WTC11 (cell line): ENCODE measurements at regions not wholly inside any gene's neighbourhood (a gene's known extent, or its start where the extent isn't known, plus 50 kb on each side); places are given as distances from the start of the nearest gene placed in this dataset.

Experiments used
- ATAC-seq: fragments of 200-7000 bp; cut with Tn5 transposase; 2 replicates; pipeline ENCODE4 v1.10.0; 2021; ENCODE audit warnings: mild to moderate bottlenecking, moderate library complexity
- CTCF ChIA-PET: fragments of 300-600 bp; sonication (Branson Sonifier 250); formaldehyde crosslinking; loops from one replicate; lab custom pipeline; 2021; ENCODE audit warnings: antibody characterized with exemption; lab: Charles Lee
- POLR2A ChIA-PET: fragments of 350-600 bp; sonication (Branson Sonifier 250); formaldehyde crosslinking; loops from one replicate; lab custom pipeline; 2021; ENCODE audit warnings: antibody characterized with exemption; lab: Charles Lee
- DNase-seq: peaks from one replicate; pipeline ENCODE4 v3.0.0; 2021; ENCODE audit warnings: low spot score
- H3K27ac Mint-ChIP-seq: 2 replicates; pipeline ENCODE4 v1.8.0; 2021; ENCODE audit warnings: mixed read lengths
- H3K27me3 Mint-ChIP-seq: 2 replicates; pipeline ENCODE4 v1.8.0; 2021; ENCODE audit warnings: low read depth, mild to moderate bottlenecking, moderate library complexity, mixed read lengths
- H3K36me3 Mint-ChIP-seq: 2 replicates; pipeline ENCODE4 v1.8.0; 2021; ENCODE audit warnings: mixed read lengths
- H3K4me1 Mint-ChIP-seq: 2 replicates; pipeline ENCODE4 v1.8.0; 2022; ENCODE audit warnings: mixed read lengths
- H3K4me3 Mint-ChIP-seq: 2 replicates; pipeline ENCODE4 v1.8.0; 2021; ENCODE audit warnings: mild to moderate bottlenecking, moderate library complexity, mixed read lengths
- H3K9me3 Mint-ChIP-seq: 2 replicates; pipeline ENCODE4 v1.8.0; 2021; ENCODE audit warnings: mixed read lengths
- ATF1 ChIP-seq: sonication (generic); formaldehyde crosslinking; IDR thresholded peaks from 2 replicates; pipeline ENCODE4 v1.8.1; 2023; ENCODE audit warnings: mild to moderate bottlenecking, moderate library complexity, missing genetic modification reagents
- CREB1 ChIP-seq: sonication (generic); formaldehyde crosslinking; IDR thresholded peaks from 2 replicates; pipeline ENCODE4 v1.8.0; 2023; ENCODE audit warnings: mild to moderate bottlenecking, missing genetic modification reagents
- E2F4 ChIP-seq: sonication (generic); formaldehyde crosslinking; IDR thresholded peaks from 2 replicates; pipeline ENCODE4 v1.8.1; 2022; ENCODE audit warnings: low read depth, mild to moderate bottlenecking, moderate library complexity, missing genetic modification reagents, borderline replicate concordance
- E2F5 ChIP-seq: sonication (generic); formaldehyde crosslinking; IDR thresholded peaks from 2 replicates; pipeline ENCODE4 v1.8.1; 2022; ENCODE audit warnings: mild to moderate bottlenecking, moderate library complexity, missing genetic modification reagents
- FOXK1 ChIP-seq: sonication (generic); formaldehyde crosslinking; IDR thresholded peaks from 2 replicates; pipeline ENCODE4 v1.8.0; 2022; ENCODE audit warnings: mild to moderate bottlenecking, moderate library complexity, missing genetic modification reagents
- HMGXB4 ChIP-seq: sonication (generic); formaldehyde crosslinking; IDR thresholded peaks from 2 replicates; pipeline ENCODE4 v1.8.1; 2023; ENCODE audit warnings: mild to moderate bottlenecking, moderate library complexity, missing genetic modification reagents
- IRF2 ChIP-seq: sonication (generic); formaldehyde crosslinking; IDR thresholded peaks from 2 replicates; pipeline ENCODE4 v1.8.0; 2022; ENCODE audit warnings: low read depth, missing genetic modification reagents, borderline replicate concordance
- MLX ChIP-seq: sonication (generic); formaldehyde crosslinking; IDR thresholded peaks from 2 replicates; pipeline ENCODE4 v1.8.1; 2023; ENCODE audit warnings: mild to moderate bottlenecking, missing genetic modification reagents, moderate library complexity
- MXD4 ChIP-seq: fragments of 250-450 bp; sonication (Bioruptor Pico); IDR thresholded peaks from 2 replicates; pipeline ENCODE4 v1.8.0; 2021; ENCODE audit warnings: mild to moderate bottlenecking, moderate library complexity, borderline replicate concordance
- NFATC4 ChIP-seq: fragments of 250-450 bp; sonication (Bioruptor Pico); IDR thresholded peaks from 2 replicates; pipeline ENCODE4 v1.9.0; 2021; ENCODE audit warnings: mild to moderate bottlenecking
- NFE2L1 ChIP-seq: sonication (generic); formaldehyde crosslinking; IDR thresholded peaks from 2 replicates; pipeline ENCODE4 v1.8.1; 2023; ENCODE audit warnings: missing genetic modification reagents
- NR3C1 ChIP-seq: sonication (generic); formaldehyde crosslinking; conservative IDR thresholded peaks from 2 replicates; pipeline ENCODE4 v1.8.1; 2023; ENCODE audit warnings: low read depth, mild to moderate bottlenecking, missing genetic modification reagents
- OVOL2 ChIP-seq: fragments of 250-450 bp; sonication (Bioruptor Pico); IDR thresholded peaks from 2 replicates; pipeline ENCODE4 v1.9.0; 2021; ENCODE audit warnings: mild to moderate bottlenecking, borderline replicate concordance
- RORB ChIP-seq: fragments of 250-450 bp; sonication (Bioruptor Pico); IDR thresholded peaks from 2 replicates; pipeline ENCODE4 v1.9.0; 2021; ENCODE audit warnings: mild to moderate bottlenecking
- SMAD3 ChIP-seq: sonication (generic); formaldehyde crosslinking; IDR thresholded peaks from 2 replicates; pipeline ENCODE4 v1.8.0; 2022; ENCODE audit warnings: missing genetic modification reagents, mild to moderate bottlenecking, borderline replicate concordance
- SP1 ChIP-seq: sonication (generic); formaldehyde crosslinking; conservative IDR thresholded peaks from 2 replicates; pipeline ENCODE4 v1.8.1; 2022; ENCODE audit warnings: missing genetic modification reagents
- ZBTB21 ChIP-seq: sonication (generic); formaldehyde crosslinking; IDR thresholded peaks from 2 replicates; pipeline ENCODE4 v1.8.1; 2023; ENCODE audit warnings: mild to moderate bottlenecking, missing genetic modification reagents, borderline replicate concordance
- ZBTB43 ChIP-seq: sonication (generic); formaldehyde crosslinking; IDR thresholded peaks from 2 replicates; pipeline ENCODE4 v1.8.1; 2023; ENCODE audit warnings: mild to moderate bottlenecking, missing genetic modification reagents
- ZNF138 ChIP-seq: sonication (generic); formaldehyde crosslinking; conservative IDR thresholded peaks from 2 replicates; pipeline ENCODE4 v1.8.1; 2022; ENCODE audit warnings: mild to moderate bottlenecking, moderate library complexity, missing genetic modification reagents
- ZNF219 ChIP-seq: sonication (generic); formaldehyde crosslinking; IDR thresholded peaks from 2 replicates; pipeline ENCODE4 v1.8.0; 2023; ENCODE audit warnings: missing genetic modification reagents, mild to moderate bottlenecking, borderline replicate concordance
- ZNF416 ChIP-seq: fragments of 250-450 bp; sonication (Bioruptor Pico); IDR thresholded peaks from 2 replicates; pipeline ENCODE4 v1.9.0; 2021; ENCODE audit warnings: mild to moderate bottlenecking, inconsistent platforms
- ZNF532 ChIP-seq: fragments of 250-450 bp; sonication (Bioruptor Pico); IDR thresholded peaks from 2 replicates; pipeline ENCODE4 v1.9.0; 2021; ENCODE audit warnings: mild to moderate bottlenecking, borderline replicate concordance
- ZSCAN18 ChIP-seq: fragments of 250-450 bp; sonication (Bioruptor Pico); IDR thresholded peaks from 2 replicates; pipeline ENCODE4 v2.1.2; 2022; ENCODE audit warnings: mild to moderate bottlenecking, moderate library complexity

GRCh38 chr11:130554241-130555055 is 106.0 kb downstream of the ADAMTS15 start:
- TF ChIP-seq FOXK1 (no peak), OVOL2 (CRISPR knock-in tag) (no peak), HMGXB4 (no peak), ZBTB21 (CRISPR knock-in tag) (no peak), ZNF416 (no peak), SMAD3 (CRISPR knock-in tag) (no peak), NR3C1 (CRISPR knock-in tag) (no peak), E2F4 (no peak), NFATC4 (CRISPR knock-in tag) (no peak), ATF1 (CRISPR knock-in tag) (no peak), E2F5 (CRISPR knock-in tag) (no peak), MLX (no peak), ZNF219 (CRISPR knock-in tag) (no peak), IRF2 (CRISPR knock-in tag) (no peak), ZSCAN18 (CRISPR knock-in tag) (no peak), MXD4 (no peak), ZBTB43 (CRISPR knock-in tag) (no peak), RORB (CRISPR knock-in tag) (no peak)
- Mint-ChIP-seq H3K9me3 (peaks cover 10% of the 10 kb centered on the region), H3K27ac (peak overlapping the region; percentile 38; the same call in 1 of the 2 replicates), H3K36me3 (no peaks in the 10 kb centered on the region), H3K4me1 (peaks cover 3% of the 10 kb centered on the region), H3K4me3 (no peak overlapping the region), H3K27me3 (no peaks in the 10 kb centered on the region)
- ChIA-PET POLR2A (no interaction called here), CTCF (no interaction called here)
- no peak; the same call in 1 of the 2 replicates for ATAC-seq
- DNase-seq: no peak

- Mint-ChIP-seq H3K4me3 (no peak overlapping the region), H3K27ac (no peak overlapping the region), H3K9me3 (peaks cover 11% of the 10 kb centered on the region), H3K27me3 (no peaks in the 10 kb centered on the region), H3K36me3 (no peaks in the 10 kb centered on the region), H3K4me1 (peaks cover 3% of the 10 kb centered on the region)
- DNase-seq (no peak), ATAC-seq (no peak)
- ChIA-PET CTCF (no interaction called here), POLR2A (no interaction called here)
- TF ChIP-seq ZNF219 (CRISPR knock-in tag) (no peak), ZNF138 (CRISPR knock-in tag) (no peak), NFATC4 (CRISPR knock-in tag) (no peak), IRF2 (CRISPR knock-in tag) (no peak), NFE2L1 (no peak), OVOL2 (CRISPR knock-in tag) (no peak), CREB1 (CRISPR knock-in tag) (no peak), ATF1 (CRISPR knock-in tag) (no peak), SP1 (CRISPR knock-in tag) (no peak), ZNF416 (no peak), ZNF532 (CRISPR knock-in tag) (no peak)
Observed at GRCh38 chr11:130555251-130555841, 106.9 kb downstream of the ADAMTS15 start.
